ENCODE measurements at regions not wholly inside any gene's neighbourhood (a gene's known extent, or its start where the extent isn't known, plus 50 kb on each side); places are given as distances from the start of the nearest gene placed in this dataset.

GRCh38 chr15:95563634-95564033, 766.9 kb upstream of the NR2F2 start:
- Histone ChIP-seq H3K9me1 (ENCODE audit: control insufficient read depth, extremely low read depth, insufficient read depth, low read length) (no peaks in the 10 kb centered on the region), H3K79me2 (ENCODE audit: control insufficient read depth, insufficient read depth, low read length) (no peaks in the 10 kb centered on the region), H3K4me3 (ENCODE audit: control insufficient read depth in 2 of 3, extremely low read depth in 1 of 3, insufficient read depth in 2 of 3, low read depth in 1 of 3, low read length in 3 of 3) (no peak overlapping the region), H3K27ac (ENCODE audit: control insufficient read depth, insufficient read depth, low read length) (no peak overlapping the region), H3K4me2 (ENCODE audit: control insufficient read depth, extremely low read depth, insufficient read depth, low read depth, low read length) (no peak overlapping the region), H4K20me1 (ENCODE audit: control insufficient read depth, extremely low read depth, insufficient read depth, low read length) (no peaks in the 10 kb centered on the region), H3K27me3 (ENCODE audit: control insufficient read depth, extremely low read depth, insufficient read depth, low read length) (no peaks in the 10 kb centered on the region), H2AFZ (ENCODE audit: control insufficient read depth, low read length) (no peak overlapping the region), H3K9me3 (ENCODE audit: control insufficient read depth, low read depth, low read length) (no peaks in the 10 kb centered on the region), H3K36me3 (ENCODE audit: control insufficient read depth in 2 of 2, extremely low read depth in 1 of 2, insufficient read depth in 2 of 2, low read length in 2 of 2) (no peaks in the 10 kb centered on the region), H3K4me1 (ENCODE audit: control insufficient read depth, extremely low read depth, insufficient read depth, low read length) (peaks cover 8% of the 10 kb centered on the region), H3K9ac (ENCODE audit: control insufficient read depth, extremely low read depth, insufficient read depth, low read length) (no peak overlapping the region)
- dilution Hi-C loops (cut with MboI; ENCODE audit: extremely low pct_ligation_motif_present, low sequenced_read_pairs), result no loop called here
- FAIRE-seq (no peak), DNase-seq (ENCODE audit: low read depth, low spot score) (no peak)
- TF ChIP-seq CTCF (optimal IDR thresholded peaks at IDR 0.05 in 1 of 3, IDR thresholded peaks at IDR 0.05 in 1 of 3, conservative IDR thresholded peaks at IDR 0.05 in 1 of 3; ENCODE audit: extremely low read depth in 1 of 3, insufficient read depth in 2 of 3, low read length in 3 of 3), result no peak
- TF ChIP-seq EZH2 (IDR thresholded peaks at IDR 0.05; ENCODE audit: low read length), result no peak

- Histone ChIP-seq H3K27me3 (ENCODE audit: control insufficient read depth, extremely low read depth, insufficient read depth, low read length) (no peaks in the 10 kb centered on the region), H3K9ac (ENCODE audit: control insufficient read depth, extremely low read depth, insufficient read depth, low read length) (no peak overlapping the region), H3K79me2 (ENCODE audit: control insufficient read depth, insufficient read depth, low read length) (no peaks in the 10 kb centered on the region), H3K36me3 (ENCODE audit: control insufficient read depth in 2 of 2, extremely low read depth in 1 of 2, insufficient read depth in 2 of 2, low read length in 2 of 2) (no peaks in the 10 kb centered on the region), H2AFZ (ENCODE audit: control insufficient read depth, low read length) (no peak overlapping the region), H3K4me1 (ENCODE audit: control insufficient read depth, extremely low read depth, insufficient read depth, low read length) (no peaks in the 10 kb centered on the region), H3K4me3 (ENCODE audit: control insufficient read depth in 2 of 3, extremely low read depth in 1 of 3, insufficient read depth in 2 of 3, low read depth in 1 of 3, low read length in 3 of 3) (no peak overlapping the region), H3K9me3 (ENCODE audit: control insufficient read depth, low read depth, low read length) (no peaks in the 10 kb centered on the region), H4K20me1 (ENCODE audit: control insufficient read depth, extremely low read depth, insufficient read depth, low read length) (no peaks in the 10 kb centered on the region), H3K27ac (ENCODE audit: control insufficient read depth, insufficient read depth, low read length) (no peak overlapping the region), H3K9me1 (ENCODE audit: control insufficient read depth, extremely low read depth, insufficient read depth, low read length) (no peaks in the 10 kb centered on the region), H3K4me2 (ENCODE audit: control insufficient read depth, extremely low read depth, insufficient read depth, low read depth, low read length) (no peak overlapping the region)
- DNase-seq (ENCODE audit: low read depth, low spot score) (no peak), FAIRE-seq (no peak)
- TF ChIP-seq CTCF (optimal IDR thresholded peaks at IDR 0.05 in 1 of 3, IDR thresholded peaks at IDR 0.05 in 1 of 3, conservative IDR thresholded peaks at IDR 0.05 in 1 of 3; ENCODE audit: extremely low read depth in 1 of 3, insufficient read depth in 2 of 3, low read length in 3 of 3), result no peak
- no peak for TF ChIP-seq EZH2 (IDR thresholded peaks at IDR 0.05; ENCODE audit: low read length)
- dilution Hi-C loops (cut with MboI; ENCODE audit: extremely low pct_ligation_motif_present, low sequenced_read_pairs), result no loop called here
Observed at GRCh38 chr15:95565016-95565600, 765.4 kb upstream of the NR2F2 start.

Measured in keratinocyte (primary cell).